Parathyroid adenoma (tissue), 2 donors: ENCODE measurements at regions not wholly inside any gene's neighbourhood (a gene's known extent, or its start where the extent isn't known, plus 50 kb on each side); places are given as distances from the start of the nearest gene placed in this dataset.

Source experiments
- H2AFZ ChIP-seq: fragments of 300-600 bp; sonication (generic); one replicate; pipeline ENCODE4 v1.7.0; 2017; ENCODE audit warnings: antibody characterized with exemption, mild to moderate bottlenecking
- H3K27ac ChIP-seq: fragments of 300-600 bp; sonication (generic); one replicate; pipeline ENCODE4 v1.7.0; 2017
- H3K27me3 ChIP-seq: fragments of 300-600 bp; sonication (generic); one replicate; pipeline ENCODE4 v1.7.0; 2017; ENCODE audit warnings: low read length; ENCODE audit not compliant: control insufficient read depth, insufficient read depth
- H3K36me3 ChIP-seq: fragments of 300-600 bp; sonication (generic); one replicate; pipeline ENCODE4 v1.7.0; 2017; ENCODE audit warnings: low read length; ENCODE audit not compliant: control insufficient read depth, insufficient read depth
- H3K4me1 ChIP-seq: fragments of 300-600 bp; sonication (generic); one replicate; pipeline ENCODE4 v1.7.0; 2017; ENCODE audit warnings: control low read depth
- H3K4me2 ChIP-seq: fragments of 300-600 bp; sonication (generic); one replicate; pipeline ENCODE4 v1.7.0; 2017; ENCODE audit warnings: low read length
- H3K4me3 ChIP-seq: fragments of 300-600 bp; sonication (generic); one replicate; pipeline ENCODE4 v1.7.0; 2017; ENCODE audit warnings: low read depth, low read length
- H3K79me2 ChIP-seq: fragments of 300-600 bp; sonication (generic); one replicate; pipeline ENCODE4 v1.7.0; 2017; ENCODE audit warnings: control low read depth
- H3K9ac ChIP-seq: fragments of 300-600 bp; sonication (generic); one replicate; pipeline ENCODE4 v1.7.0; 2017; ENCODE audit warnings: mild to moderate bottlenecking
- H3K9me3 ChIP-seq: fragments of 300-600 bp; sonication (generic); one replicate; pipeline ENCODE4 v1.7.0; 2017; ENCODE audit warnings: low read length; ENCODE audit not compliant: control insufficient read depth
- CTCF ChIP-seq: fragments of 300-600 bp; sonication (generic); IDR thresholded peaks from one replicate; pipeline ENCODE4 v1.7.0; 2017; ENCODE audit warnings: antibody characterized with exemption, mild to moderate bottlenecking
- donor health status: primary hyperparathyroidism.

GRCh38 chr9:86859056-86859455, 88.2 kb downstream of the GAS1 start:
- no peak overlapping the region for H3K4me2 ChIP-seq
- H3K9me3 ChIP-seq: no peaks in the 10 kb centered on the region
- H3K79me2 ChIP-seq: no peaks in the 10 kb centered on the region
- H2AFZ ChIP-seq: no peak overlapping the region
- H3K36me3 ChIP-seq: no peaks in the 10 kb centered on the region
- no peak overlapping the region for H3K27ac ChIP-seq
- H3K4me1 ChIP-seq: no peaks in the 10 kb centered on the region
- H3K9ac ChIP-seq: no peak overlapping the region
- TF ChIP-seq CTCF: no peak
- H3K4me3 ChIP-seq: no peak overlapping the region
- H3K27me3 ChIP-seq: no peaks in the 10 kb centered on the region

- no peak overlapping the region for H3K27ac ChIP-seq
- H3K79me2 ChIP-seq: no peaks in the 10 kb centered on the region
- no peak for TF ChIP-seq CTCF
- no peaks in the 10 kb centered on the region for H3K4me1 ChIP-seq
- no peak overlapping the region for H3K9ac ChIP-seq
- no peak overlapping the region for H3K4me3 ChIP-seq
- H3K36me3 ChIP-seq: no peaks in the 10 kb centered on the region
- no peak overlapping the region for H3K4me2 ChIP-seq
- no peak overlapping the region for H2AFZ ChIP-seq
- H3K27me3 ChIP-seq: no peaks in the 10 kb centered on the region
- H3K9me3 ChIP-seq: no peaks in the 10 kb centered on the region
Observed at GRCh38 chr9:86858009-86858408, 89.3 kb downstream of the GAS1 start.

- no peaks in the 10 kb centered on the region for H3K27me3 ChIP-seq
- TF ChIP-seq CTCF: no peak
- no peak overlapping the region for H3K27ac ChIP-seq
- no peak overlapping the region for H2AFZ ChIP-seq
- no peak overlapping the region for H3K9ac ChIP-seq
- no peaks in the 10 kb centered on the region for H3K36me3 ChIP-seq
- H3K4me2 ChIP-seq: no peak overlapping the region
- no peaks in the 10 kb centered on the region for H3K9me3 ChIP-seq
- H3K4me3 ChIP-seq: no peak overlapping the region
- no peaks in the 10 kb centered on the region for H3K79me2 ChIP-seq
- H3K4me1 ChIP-seq: no peaks in the 10 kb centered on the region
Observed at GRCh38 chr9:86856259-86856658, 91.0 kb downstream of the GAS1 start.

GRCh38 chr9:86854898-86855523, 92.3 kb downstream of the GAS1 start:
- Histone ChIP-seq H3K4me3 (no peak overlapping the region), H3K36me3 (no peaks in the 10 kb centered on the region), H3K9me3 (no peaks in the 10 kb centered on the region), H3K79me2 (no peaks in the 10 kb centered on the region), H3K4me1 (no peaks in the 10 kb centered on the region), H3K4me2 (no peak overlapping the region), H3K9ac (no peak overlapping the region), H2AFZ (no peak overlapping the region), H3K27me3 (no peaks in the 10 kb centered on the region), H3K27ac (no peak overlapping the region)
- TF ChIP-seq CTCF: no peak

GRCh38 chr9:86846656-86847055, 100.7 kb downstream of the GAS1 start:
- Histone ChIP-seq H3K9ac (no peak overlapping the region), H3K4me2 (no peak overlapping the region), H3K4me3 (no peak overlapping the region), H3K27ac (no peak overlapping the region), H3K27me3 (no peaks in the 10 kb centered on the region), H2AFZ (no peak overlapping the region), H3K36me3 (no peaks in the 10 kb centered on the region), H3K4me1 (no peaks in the 10 kb centered on the region), H3K79me2 (no peaks in the 10 kb centered on the region), H3K9me3 (no peaks in the 10 kb centered on the region)
- TF ChIP-seq CTCF: no peak
